Smooth muscle cell (in vitro differentiated cells): ENCODE measurements at regions not wholly inside any gene's neighbourhood (a gene's known extent, or its start where the extent isn't known, plus 50 kb on each side); places are given as distances from the start of the nearest gene placed in this dataset.

Source experiments
- DNase-seq: peaks from one replicate; lab custom pipeline; 2025; ENCODE audit not compliant: unreplicated experiment; lab: John Stamatoyannopoulos, UW
- H2AFZ ChIP-seq: fragments of 200-600 bp; sonication (generic); 2 replicates; pipeline ENCODE4 v1.6.0; 2016; ENCODE audit warnings: antibody characterized with exemption, low read depth, mild to moderate bottlenecking
- H3F3A ChIP-seq: fragments of 200-600 bp; sonication (generic); 2 replicates; pipeline ENCODE4 v1.6.0; 2017; ENCODE audit warnings: antibody characterized with exemption, low read depth
- H3K27ac ChIP-seq: fragments of 200-600 bp; sonication (generic); 2 replicates; pipeline ENCODE4 v1.5.1; 2016; ENCODE audit warnings: low read depth, mild to moderate bottlenecking
- H3K27me3 ChIP-seq: fragments of 200-600 bp; sonication (generic); 2 replicates; pipeline ENCODE4 v1.6.1; 2016; ENCODE audit warnings: low read depth, mild to moderate bottlenecking
- H3K36me3 ChIP-seq: fragments of 200-600 bp; sonication (generic); 2 replicates; pipeline ENCODE4 v1.5.1; 2016; ENCODE audit warnings: low read depth
- H3K4me1 ChIP-seq: fragments of 200-600 bp; sonication (generic); 2 replicates; pipeline ENCODE4 v1.5.1; 2016; ENCODE audit warnings: low read depth
- H3K4me2 ChIP-seq: fragments of 200-600 bp; sonication (generic); 2 replicates; pipeline ENCODE4 v1.6.0; 2016; ENCODE audit warnings: mild to moderate bottlenecking
- H3K4me3 ChIP-seq: fragments of 200-600 bp; sonication (generic); 2 replicates; pipeline ENCODE4 v1.5.1; 2016; ENCODE audit warnings: mild to moderate bottlenecking
- H3K79me2 ChIP-seq: fragments of 200-600 bp; sonication (generic); 2 replicates; pipeline ENCODE4 v1.6.0; 2016; ENCODE audit warnings: low read depth, mild to moderate bottlenecking
- H3K9ac ChIP-seq: fragments of 200-600 bp; sonication (generic); 2 replicates; pipeline ENCODE4 v1.6.0; 2016; ENCODE audit warnings: low read depth
- H3K9me3 ChIP-seq: fragments of 200-600 bp; sonication (generic); replicated peaks from 2 replicates; pipeline ENCODE4 v1.5.1; 2016; ENCODE audit warnings: low read depth
- H4K20me1 ChIP-seq: fragments of 200-600 bp; sonication (generic); 2 replicates; pipeline ENCODE4 v1.6.0; 2016; ENCODE audit warnings: low read depth
- WGBS: methylation state at CpG from one replicate; pipeline ENCODE4 v1.1.7; 2016; ENCODE audit warnings: low lambda C conversion rate; 5-methylcytosine and 5-hydroxymethylcytosine counted together
- TF ChIP-seq, protein P1 (sequence below): fragments of 200-600 bp; sonication (generic); IDR thresholded peaks from 2 replicates; pipeline ENCODE4 v1.5.1; 2017; ENCODE audit warnings: borderline replicate concordance, mild to moderate bottlenecking, antibody characterized with exemption; ENCODE audit not compliant: insufficient read depth, poor library complexity, severe bottlenecking

DNA sequence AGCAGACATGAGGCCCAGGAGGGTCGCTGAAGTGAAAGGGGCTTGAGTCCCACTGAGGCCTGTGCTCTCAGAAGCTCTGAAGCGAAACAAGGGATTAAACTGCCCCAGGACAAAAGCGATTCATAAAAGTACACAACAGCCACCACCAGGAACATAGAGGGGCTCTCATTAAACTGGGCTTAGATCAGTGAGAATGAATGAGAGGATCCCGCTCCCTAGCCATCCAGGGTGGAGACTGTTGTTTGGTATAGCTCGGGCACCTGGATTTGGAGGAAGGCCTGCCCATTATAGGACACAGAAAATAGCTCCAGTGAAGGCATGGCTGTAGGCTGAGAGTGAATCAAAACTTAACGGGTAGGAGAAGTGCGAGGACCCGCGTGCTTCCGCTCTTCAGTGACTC lies 91.6 kb upstream of the TAB2 start:
- Histone ChIP-seq H3F3A (no peaks in the 10 kb centered on the region), H3K4me2 (no peak overlapping the region), H3K36me3 (no peaks in the 10 kb centered on the region), H3K27me3 (no peaks in the 10 kb centered on the region), H3K27ac (no peak overlapping the region), H3K4me1 (peaks cover 40% of the 10 kb centered on the region), H2AFZ (no peak overlapping the region), H3K4me3 (no peak overlapping the region), H3K79me2 (no peaks in the 10 kb centered on the region), H3K9me3 (no peaks in the 10 kb centered on the region), H3K9ac (no peak overlapping the region), H4K20me1 (no peaks in the 10 kb centered on the region)
- WGBS: 97% methylated on average over 10 of the region's 10 CpGs
- TF ChIP-seq, protein P1, sequence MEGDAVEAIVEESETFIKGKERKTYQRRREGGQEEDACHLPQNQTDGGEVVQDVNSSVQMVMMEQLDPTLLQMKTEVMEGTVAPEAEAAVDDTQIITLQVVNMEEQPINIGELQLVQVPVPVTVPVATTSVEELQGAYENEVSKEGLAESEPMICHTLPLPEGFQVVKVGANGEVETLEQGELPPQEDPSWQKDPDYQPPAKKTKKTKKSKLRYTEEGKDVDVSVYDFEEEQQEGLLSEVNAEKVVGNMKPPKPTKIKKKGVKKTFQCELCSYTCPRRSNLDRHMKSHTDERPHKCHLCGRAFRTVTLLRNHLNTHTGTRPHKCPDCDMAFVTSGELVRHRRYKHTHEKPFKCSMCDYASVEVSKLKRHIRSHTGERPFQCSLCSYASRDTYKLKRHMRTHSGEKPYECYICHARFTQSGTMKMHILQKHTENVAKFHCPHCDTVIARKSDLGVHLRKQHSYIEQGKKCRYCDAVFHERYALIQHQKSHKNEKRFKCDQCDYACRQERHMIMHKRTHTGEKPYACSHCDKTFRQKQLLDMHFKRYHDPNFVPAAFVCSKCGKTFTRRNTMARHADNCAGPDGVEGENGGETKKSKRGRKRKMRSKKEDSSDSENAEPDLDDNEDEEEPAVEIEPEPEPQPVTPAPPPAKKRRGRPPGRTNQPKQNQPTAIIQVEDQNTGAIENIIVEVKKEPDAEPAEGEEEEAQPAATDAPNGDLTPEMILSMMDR: no peak
- DNase-seq: no peak

DNA sequence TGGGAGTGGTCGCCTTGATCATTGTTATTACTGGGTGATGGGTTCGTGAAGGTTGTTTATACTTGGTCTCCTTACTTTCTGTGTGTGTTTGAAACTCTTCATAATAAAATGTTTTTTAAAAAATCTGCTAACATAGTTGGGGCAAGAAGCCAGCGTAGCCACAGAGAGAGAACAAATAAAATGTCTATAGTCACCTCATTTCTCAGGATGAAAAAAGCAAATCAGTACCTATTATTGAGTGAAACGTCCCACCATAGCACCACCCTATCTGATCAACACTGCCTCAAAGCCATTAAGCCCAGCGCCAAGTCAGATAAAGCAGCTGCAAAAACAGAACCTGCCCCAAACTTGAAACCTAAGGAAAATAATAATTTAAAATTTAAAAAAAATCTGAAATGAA lies 89.7 kb upstream of the TAB2 start:
- DNase-seq: no peak
- Histone ChIP-seq H3K4me3 (no peak overlapping the region), H3K79me2 (no peaks in the 10 kb centered on the region), H3K9ac (no peak overlapping the region), H3F3A (no peaks in the 10 kb centered on the region), H3K4me1 (peaks cover 40% of the 10 kb centered on the region), H4K20me1 (no peaks in the 10 kb centered on the region), H3K4me2 (no peak overlapping the region), H2AFZ (no peak overlapping the region), H3K27ac (no peak overlapping the region), H3K27me3 (no peaks in the 10 kb centered on the region), H3K36me3 (no peaks in the 10 kb centered on the region), H3K9me3 (no peaks in the 10 kb centered on the region)
- TF ChIP-seq, protein P1: no peak
- WGBS: 89% methylated on average over 5 of the region's 5 CpGs

DNA sequence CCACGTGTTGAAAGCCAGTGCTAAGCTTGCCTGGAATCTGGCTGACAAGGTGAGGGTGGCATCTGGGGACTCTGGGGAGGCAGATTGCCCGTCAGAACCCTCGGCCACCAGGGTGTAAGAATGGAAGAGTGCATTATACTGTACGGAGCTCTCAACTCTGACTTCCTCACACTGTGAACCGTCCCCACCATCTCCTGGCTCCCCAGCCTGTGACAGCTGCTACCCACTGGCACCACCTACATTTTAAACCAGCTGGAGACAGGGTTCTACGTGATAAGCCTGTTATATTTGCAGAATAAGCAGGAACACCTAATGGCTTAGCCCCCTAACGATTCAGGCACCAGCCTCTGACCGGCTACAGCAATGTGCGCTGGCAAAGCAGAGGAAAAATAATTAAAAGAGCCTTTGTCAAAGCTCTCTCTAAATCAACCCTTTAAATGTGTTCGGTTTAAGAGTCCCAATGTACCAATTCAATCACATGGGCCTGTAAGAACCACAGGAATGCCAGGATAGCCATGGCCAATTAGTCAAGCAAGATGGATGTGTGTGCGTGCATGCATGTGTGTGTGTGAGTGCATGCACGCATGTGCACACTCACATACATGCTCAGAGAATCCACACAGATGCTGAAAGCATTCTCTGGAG lies 89.1 kb upstream of the TAB2 start:
- Histone ChIP-seq H3K36me3 (no peaks in the 10 kb centered on the region), H2AFZ (no peak overlapping the region), H3K79me2 (no peaks in the 10 kb centered on the region), H3F3A (no peaks in the 10 kb centered on the region), H3K9ac (no peak overlapping the region), H4K20me1 (no peaks in the 10 kb centered on the region), H3K9me3 (no peaks in the 10 kb centered on the region), H3K4me3 (no peak overlapping the region), H3K4me2 (no peak overlapping the region), H3K27me3 (no peaks in the 10 kb centered on the region), H3K4me1 (peaks cover 34% of the 10 kb centered on the region), H3K27ac (no peak overlapping the region)
- TF ChIP-seq, protein P1: no peak
- no peak for DNase-seq
- 87% methylated on average over 12 of the region's 12 CpGs for WGBS

DNA sequence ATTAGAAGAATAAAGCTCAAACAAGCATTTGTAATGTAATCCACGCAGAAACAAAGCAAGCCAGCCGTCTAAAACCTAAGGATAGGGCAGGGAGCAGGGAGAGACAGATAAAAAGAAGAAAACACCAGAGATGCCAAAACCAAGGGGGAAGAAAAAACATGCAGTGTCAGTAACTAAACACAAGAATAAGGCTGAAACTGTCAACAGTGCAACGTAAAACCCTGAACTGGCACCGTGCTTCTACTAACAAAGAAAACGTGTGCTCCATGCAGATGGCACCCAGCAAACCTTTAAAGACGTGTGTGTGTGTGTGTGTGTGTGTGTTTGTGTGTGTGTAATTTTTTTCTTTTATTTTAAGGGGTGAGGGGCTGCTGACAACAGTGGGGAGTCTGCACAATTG lies 88.4 kb upstream of the TAB2 start:
- H3K9ac ChIP-seq: no peak overlapping the region
- H3K4me1 ChIP-seq: peaks cover 30% of the 10 kb centered on the region
- no peaks in the 10 kb centered on the region for H3K9me3 ChIP-seq
- no peak overlapping the region for H2AFZ ChIP-seq
- H3K27ac ChIP-seq: no peak overlapping the region
- DNase-seq: no peak
- no peak overlapping the region for H3K4me3 ChIP-seq
- no peak overlapping the region for H3K4me2 ChIP-seq
- TF ChIP-seq, protein P1: no peak
- no peaks in the 10 kb centered on the region for H4K20me1 ChIP-seq
- no peaks in the 10 kb centered on the region for H3K27me3 ChIP-seq
- WGBS: 86% methylated on average over 6 of the region's 6 CpGs
- no peaks in the 10 kb centered on the region for H3K79me2 ChIP-seq
- no peaks in the 10 kb centered on the region for H3F3A ChIP-seq
- no peaks in the 10 kb centered on the region for H3K36me3 ChIP-seq
